OCI-LY3 (cell line): ENCODE measurements at regions not wholly inside any gene's neighbourhood (a gene's known extent, or its start where the extent isn't known, plus 50 kb on each side); places are given as distances from the start of the nearest gene placed in this dataset.

ENCODE experiments used
- EZH2phosphoT487 ChIP-seq: fragments of 200-600 bp; shearing (Covaris generic); IDR thresholded peaks from 2 replicates; pipeline ENCODE4 v1.6.1; 2018; ENCODE audit warnings: antibody characterized with exemption, mixed run types, low read depth
- TF ChIP-seq, protein P1 (sequence below): fragments of 200-600, 300-600 bp; sonication (generic); IDR thresholded peaks from 2 replicates; pipeline ENCODE4 v1.5.1; 2014; ENCODE audit warnings: antibody characterized with exemption, low read length, low read depth

GRCh38 chr13:110028838-110029621, 242.6 kb upstream of the IRS2 start:
- TF ChIP-seq, protein P1, sequence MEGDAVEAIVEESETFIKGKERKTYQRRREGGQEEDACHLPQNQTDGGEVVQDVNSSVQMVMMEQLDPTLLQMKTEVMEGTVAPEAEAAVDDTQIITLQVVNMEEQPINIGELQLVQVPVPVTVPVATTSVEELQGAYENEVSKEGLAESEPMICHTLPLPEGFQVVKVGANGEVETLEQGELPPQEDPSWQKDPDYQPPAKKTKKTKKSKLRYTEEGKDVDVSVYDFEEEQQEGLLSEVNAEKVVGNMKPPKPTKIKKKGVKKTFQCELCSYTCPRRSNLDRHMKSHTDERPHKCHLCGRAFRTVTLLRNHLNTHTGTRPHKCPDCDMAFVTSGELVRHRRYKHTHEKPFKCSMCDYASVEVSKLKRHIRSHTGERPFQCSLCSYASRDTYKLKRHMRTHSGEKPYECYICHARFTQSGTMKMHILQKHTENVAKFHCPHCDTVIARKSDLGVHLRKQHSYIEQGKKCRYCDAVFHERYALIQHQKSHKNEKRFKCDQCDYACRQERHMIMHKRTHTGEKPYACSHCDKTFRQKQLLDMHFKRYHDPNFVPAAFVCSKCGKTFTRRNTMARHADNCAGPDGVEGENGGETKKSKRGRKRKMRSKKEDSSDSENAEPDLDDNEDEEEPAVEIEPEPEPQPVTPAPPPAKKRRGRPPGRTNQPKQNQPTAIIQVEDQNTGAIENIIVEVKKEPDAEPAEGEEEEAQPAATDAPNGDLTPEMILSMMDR: no peak
- TF ChIP-seq EZH2phosphoT487: no peak
